ENCODE measurements at regions not wholly inside any gene's neighbourhood (a gene's known extent, or its start where the extent isn't known, plus 50 kb on each side); places are given as distances from the start of the nearest gene placed in this dataset.

DNA sequence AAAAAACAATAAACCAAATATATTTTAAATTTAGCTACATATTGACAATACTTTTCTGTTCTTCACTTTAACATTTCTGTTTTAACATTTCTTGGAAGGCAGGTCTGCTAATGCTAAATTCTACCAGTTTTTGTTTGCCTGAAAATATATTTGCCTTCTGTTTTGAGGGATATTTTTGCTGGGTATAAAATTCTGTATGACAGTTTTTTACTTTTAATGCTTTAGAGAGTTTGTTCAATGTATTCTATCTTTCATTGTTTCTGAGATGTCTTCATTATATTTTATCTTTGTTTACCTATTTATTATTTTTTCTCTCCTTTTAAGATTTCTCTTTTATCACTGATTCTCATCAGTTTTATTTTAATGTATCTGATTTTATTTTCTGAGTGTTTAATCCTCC lies 409.2 kb upstream of the DPP6 start:
- H3K27me3 ChIP-seq (ENCODE audit: insufficient read depth, low read depth, low read length), result no peaks in the 10 kb centered on the region
- no peaks in the 10 kb centered on the region for H3K9me3 ChIP-seq (ENCODE audit: low read length)
- H3F3A ChIP-seq (ENCODE audit: insufficient read depth, low read length, poor library complexity, severe bottlenecking), result no peaks in the 10 kb centered on the region
- H3K27ac ChIP-seq (ENCODE audit: low read length), result no peak overlapping the region
- no peak overlapping the region for H2AFZ ChIP-seq (ENCODE audit: low read depth, low read length)
- H3K36me3 ChIP-seq (ENCODE audit: insufficient read depth, low read length), result no peaks in the 10 kb centered on the region
- H3K9ac ChIP-seq (ENCODE audit: low read length), result no peak overlapping the region
- H3K79me2 ChIP-seq (replicated peaks; ENCODE audit: insufficient read depth, low read length), result no peaks in the 10 kb centered on the region
- no peak overlapping the region for H3K4me3 ChIP-seq (ENCODE audit: low read length)
- no peaks in the 10 kb centered on the region for H4K20me1 ChIP-seq (ENCODE audit: insufficient read depth)
- TF ChIP-seq TAF1 (IDR thresholded peaks at IDR 0.05; ENCODE audit: low read depth) (no peak), RAD21 (conservative IDR thresholded peaks at IDR 0.05) (no peak), MXI1 (conservative IDR thresholded peaks at IDR 0.05; ENCODE audit: poor library complexity, severe bottlenecking) (no peak), EP300 (conservative IDR thresholded peaks at IDR 0.05; ENCODE audit: poor library complexity, severe bottlenecking) (no peak)
- no peaks in the 10 kb centered on the region for H3K9me2 ChIP-seq (ENCODE audit: insufficient read depth, low read length)
- no peak overlapping the region for H3K4me2 ChIP-seq (ENCODE audit: low read length)

DNA sequence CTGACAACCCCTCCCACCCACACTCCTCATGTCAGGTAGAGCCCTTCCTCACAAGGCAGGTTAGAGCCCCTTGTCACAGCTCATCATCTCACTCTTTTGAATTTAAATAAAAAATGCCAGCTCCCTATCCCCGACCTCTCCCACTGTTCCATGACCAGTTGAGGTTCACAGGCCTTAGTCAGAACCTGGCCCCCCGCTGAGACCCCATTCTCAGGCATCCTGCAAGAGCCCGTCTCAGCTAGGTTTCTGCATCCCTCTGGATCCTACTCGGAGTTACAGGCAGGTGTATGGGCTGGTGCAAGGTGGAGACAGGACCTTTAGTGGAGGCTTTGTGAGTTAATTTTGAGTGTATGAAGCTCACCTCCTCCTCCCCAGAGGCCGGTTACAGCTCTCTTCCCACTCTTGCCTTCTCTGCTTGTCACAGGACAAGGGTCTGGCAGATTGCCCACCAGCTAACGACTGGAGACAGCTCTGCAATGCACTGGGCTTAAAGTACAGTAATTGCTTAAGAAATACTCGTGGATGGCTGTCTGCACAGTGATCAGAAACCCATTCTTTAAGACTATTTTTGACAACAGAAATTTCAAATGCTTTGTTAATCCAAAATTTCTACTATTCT lies 394.9 kb upstream of the DPP6 start:
- Histone ChIP-seq H3K9ac (ENCODE audit: low read length) (no peak overlapping the region), H3K9me3 (ENCODE audit: low read length) (no peaks in the 10 kb centered on the region), H3F3A (ENCODE audit: insufficient read depth, low read length, poor library complexity, severe bottlenecking) (no peaks in the 10 kb centered on the region), H3K79me2 (replicated peaks; ENCODE audit: insufficient read depth, low read length) (no peaks in the 10 kb centered on the region), H3K4me2 (ENCODE audit: low read length) (no peak overlapping the region), H3K27me3 (ENCODE audit: insufficient read depth, low read depth, low read length) (no peaks in the 10 kb centered on the region), H3K36me3 (ENCODE audit: insufficient read depth, low read length) (no peaks in the 10 kb centered on the region), H4K20me1 (ENCODE audit: insufficient read depth) (no peaks in the 10 kb centered on the region), H3K27ac (ENCODE audit: low read length) (no peak overlapping the region), H3K4me3 (ENCODE audit: low read length) (no peak overlapping the region), H3K9me2 (ENCODE audit: insufficient read depth, low read length) (no peaks in the 10 kb centered on the region), H2AFZ (ENCODE audit: low read depth, low read length) (no peak overlapping the region)
- TF ChIP-seq, protein P1, sequence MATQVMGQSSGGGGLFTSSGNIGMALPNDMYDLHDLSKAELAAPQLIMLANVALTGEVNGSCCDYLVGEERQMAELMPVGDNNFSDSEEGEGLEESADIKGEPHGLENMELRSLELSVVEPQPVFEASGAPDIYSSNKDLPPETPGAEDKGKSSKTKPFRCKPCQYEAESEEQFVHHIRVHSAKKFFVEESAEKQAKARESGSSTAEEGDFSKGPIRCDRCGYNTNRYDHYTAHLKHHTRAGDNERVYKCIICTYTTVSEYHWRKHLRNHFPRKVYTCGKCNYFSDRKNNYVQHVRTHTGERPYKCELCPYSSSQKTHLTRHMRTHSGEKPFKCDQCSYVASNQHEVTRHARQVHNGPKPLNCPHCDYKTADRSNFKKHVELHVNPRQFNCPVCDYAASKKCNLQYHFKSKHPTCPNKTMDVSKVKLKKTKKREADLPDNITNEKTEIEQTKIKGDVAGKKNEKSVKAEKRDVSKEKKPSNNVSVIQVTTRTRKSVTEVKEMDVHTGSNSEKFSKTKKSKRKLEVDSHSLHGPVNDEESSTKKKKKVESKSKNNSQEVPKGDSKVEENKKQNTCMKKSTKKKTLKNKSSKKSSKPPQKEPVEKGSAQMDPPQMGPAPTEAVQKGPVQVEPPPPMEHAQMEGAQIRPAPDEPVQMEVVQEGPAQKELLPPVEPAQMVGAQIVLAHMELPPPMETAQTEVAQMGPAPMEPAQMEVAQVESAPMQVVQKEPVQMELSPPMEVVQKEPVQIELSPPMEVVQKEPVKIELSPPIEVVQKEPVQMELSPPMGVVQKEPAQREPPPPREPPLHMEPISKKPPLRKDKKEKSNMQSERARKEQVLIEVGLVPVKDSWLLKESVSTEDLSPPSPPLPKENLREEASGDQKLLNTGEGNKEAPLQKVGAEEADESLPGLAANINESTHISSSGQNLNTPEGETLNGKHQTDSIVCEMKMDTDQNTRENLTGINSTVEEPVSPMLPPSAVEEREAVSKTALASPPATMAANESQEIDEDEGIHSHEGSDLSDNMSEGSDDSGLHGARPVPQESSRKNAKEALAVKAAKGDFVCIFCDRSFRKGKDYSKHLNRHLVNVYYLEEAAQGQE (IDR thresholded peaks at IDR 0.05; ENCODE audit: borderline replicate concordance), result no peak
- TF ChIP-seq TAF1 (IDR thresholded peaks at IDR 0.05; ENCODE audit: low read depth) (no peak), EZH2 (IDR thresholded peaks at IDR 0.05; ENCODE audit: borderline replicate concordance, insufficient read depth, low read length, poor library complexity, severe bottlenecking) (no peak), EP300 (conservative IDR thresholded peaks at IDR 0.05; ENCODE audit: poor library complexity, severe bottlenecking) (no peak), SMC3 (conservative IDR thresholded peaks at IDR 0.05; ENCODE audit: poor library complexity) (no peak), RAD21 (conservative IDR thresholded peaks at IDR 0.05) (no peak), MXI1 (conservative IDR thresholded peaks at IDR 0.05; ENCODE audit: poor library complexity, severe bottlenecking) (no peak), POLR2AphosphoS5 (IDR thresholded peaks at IDR 0.05) (no peak)
- TF ChIP-seq, protein P2, sequence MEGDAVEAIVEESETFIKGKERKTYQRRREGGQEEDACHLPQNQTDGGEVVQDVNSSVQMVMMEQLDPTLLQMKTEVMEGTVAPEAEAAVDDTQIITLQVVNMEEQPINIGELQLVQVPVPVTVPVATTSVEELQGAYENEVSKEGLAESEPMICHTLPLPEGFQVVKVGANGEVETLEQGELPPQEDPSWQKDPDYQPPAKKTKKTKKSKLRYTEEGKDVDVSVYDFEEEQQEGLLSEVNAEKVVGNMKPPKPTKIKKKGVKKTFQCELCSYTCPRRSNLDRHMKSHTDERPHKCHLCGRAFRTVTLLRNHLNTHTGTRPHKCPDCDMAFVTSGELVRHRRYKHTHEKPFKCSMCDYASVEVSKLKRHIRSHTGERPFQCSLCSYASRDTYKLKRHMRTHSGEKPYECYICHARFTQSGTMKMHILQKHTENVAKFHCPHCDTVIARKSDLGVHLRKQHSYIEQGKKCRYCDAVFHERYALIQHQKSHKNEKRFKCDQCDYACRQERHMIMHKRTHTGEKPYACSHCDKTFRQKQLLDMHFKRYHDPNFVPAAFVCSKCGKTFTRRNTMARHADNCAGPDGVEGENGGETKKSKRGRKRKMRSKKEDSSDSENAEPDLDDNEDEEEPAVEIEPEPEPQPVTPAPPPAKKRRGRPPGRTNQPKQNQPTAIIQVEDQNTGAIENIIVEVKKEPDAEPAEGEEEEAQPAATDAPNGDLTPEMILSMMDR (IDR thresholded peaks at IDR 0.05; ENCODE audit: poor library complexity, severe bottlenecking), result no peak
